IPS-20b (cell line): ENCODE measurements at regions not wholly inside any gene's neighbourhood (a gene's known extent, or its start where the extent isn't known, plus 50 kb on each side); places are given as distances from the start of the nearest gene placed in this dataset.

Experiments
- H3K27ac ChIP-seq: one replicate; pipeline ENCODE4 v1.5.1; 2013; ENCODE audit warnings: low read length
- H3K27me3 ChIP-seq: 2 replicates; pipeline ENCODE4 v1.6.1; 2013; ENCODE audit warnings: mild to moderate bottlenecking, low read length, inconsistent platforms; ENCODE audit not compliant: insufficient read depth
- H3K36me3 ChIP-seq: 2 replicates; pipeline ENCODE4 v1.6.1; 2013; ENCODE audit warnings: low read depth, mild to moderate bottlenecking, inconsistent platforms, low read length, moderate library complexity; ENCODE audit not compliant: insufficient read depth
- H3K4me1 ChIP-seq: 2 replicates; pipeline ENCODE4 v1.6.1; 2013; ENCODE audit warnings: mild to moderate bottlenecking, control low read depth, inconsistent platforms, low read length, moderate library complexity; ENCODE audit not compliant: insufficient read depth
- H3K4me3 ChIP-seq: 2 replicates; pipeline ENCODE4 v1.5.1; 2013; ENCODE audit warnings: mild to moderate bottlenecking, low read length, inconsistent platforms
- H3K9ac ChIP-seq: 2 replicates; pipeline ENCODE4 v1.6.1; 2013; ENCODE audit warnings: low read depth, mild to moderate bottlenecking, inconsistent platforms, low read length, moderate library complexity
- H3K9me3 ChIP-seq: 2 replicates; pipeline ENCODE4 v1.6.1; 2013; ENCODE audit warnings: mild to moderate bottlenecking, low read depth, low read length, inconsistent platforms; ENCODE audit not compliant: insufficient read depth

- Histone ChIP-seq H3K27ac (no peak overlapping the region), H3K4me1 (no peaks in the 10 kb centered on the region), H3K36me3 (no peaks in the 10 kb centered on the region), H3K27me3 (no peaks in the 10 kb centered on the region), H3K9ac (no peak overlapping the region), H3K9me3 (no peaks in the 10 kb centered on the region), H3K4me3 (no peak overlapping the region)
Observed at GRCh38 chr20:19947611-19948264, 69.4 kb upstream of the NAA20 start.

GRCh38 chr20:19949195-19949867, 67.8 kb upstream of the NAA20 start:
- Histone ChIP-seq H3K4me3 (no peak overlapping the region), H3K9me3 (no peaks in the 10 kb centered on the region), H3K27me3 (no peaks in the 10 kb centered on the region), H3K36me3 (no peaks in the 10 kb centered on the region), H3K27ac (no peak overlapping the region), H3K4me1 (no peaks in the 10 kb centered on the region), H3K9ac (no peak overlapping the region)

GRCh38 chr20:19950042-19950441, 67.1 kb upstream of the NAA20 start:
- no peaks in the 10 kb centered on the region for H3K4me1 ChIP-seq
- H3K27ac ChIP-seq: no peak overlapping the region
- H3K4me3 ChIP-seq: no peak overlapping the region
- no peaks in the 10 kb centered on the region for H3K27me3 ChIP-seq
- H3K36me3 ChIP-seq: no peaks in the 10 kb centered on the region
- no peaks in the 10 kb centered on the region for H3K9me3 ChIP-seq
- no peak overlapping the region for H3K9ac ChIP-seq

GRCh38 chr20:19952392-19952791, 64.8 kb upstream of the NAA20 start:
- no peaks in the 10 kb centered on the region for H3K27me3 ChIP-seq
- no peak overlapping the region for H3K4me3 ChIP-seq
- no peaks in the 10 kb centered on the region for H3K9me3 ChIP-seq
- H3K36me3 ChIP-seq: no peaks in the 10 kb centered on the region
- H3K27ac ChIP-seq: no peak overlapping the region
- no peak overlapping the region for H3K9ac ChIP-seq
- no peaks in the 10 kb centered on the region for H3K4me1 ChIP-seq

GRCh38 chr20:19953606-19954005, 63.6 kb upstream of the NAA20 start:
- no peaks in the 10 kb centered on the region for H3K9me3 ChIP-seq
- H3K4me3 ChIP-seq: no peak overlapping the region
- 0 out of 2 replicates have a peak, but pooled peaks cover 3% of the 10 kb centered on the region for H3K4me1 ChIP-seq
- H3K27me3 ChIP-seq: no peaks in the 10 kb centered on the region
- H3K36me3 ChIP-seq: no peaks in the 10 kb centered on the region
- no peak overlapping the region for H3K27ac ChIP-seq
- H3K9ac ChIP-seq: no peak overlapping the region

GRCh38 chr20:19956976-19957375, 60.2 kb upstream of the NAA20 start:
- Histone ChIP-seq H3K9ac (no peak overlapping the region), H3K36me3 (no peaks in the 10 kb centered on the region), H3K9me3 (no peaks in the 10 kb centered on the region), H3K4me1 (peaks cover 8% of the 10 kb centered on the region; the same call in 1 of the 2 replicates), H3K27me3 (no peaks in the 10 kb centered on the region), H3K4me3 (no peak overlapping the region), H3K27ac (no peak overlapping the region)

- H3K9me3 ChIP-seq: no peaks in the 10 kb centered on the region
Observed at GRCh38 chr20:19958219-19958618, 58.9 kb upstream of the NAA20 start.

GRCh38 chr20:19958928-19959327, 58.2 kb upstream of the NAA20 start:
- no peaks in the 10 kb centered on the region for H3K9me3 ChIP-seq
- H3K27me3 ChIP-seq: no peaks in the 10 kb centered on the region
- peak overlapping the region; percentile 34; the same call in 1 of the 2 replicates for H3K4me3 ChIP-seq
- peaks cover 8% of the 10 kb centered on the region; the same call in 1 of the 2 replicates for H3K4me1 ChIP-seq
- no peak overlapping the region for H3K27ac ChIP-seq
- H3K36me3 ChIP-seq: no peaks in the 10 kb centered on the region
- H3K9ac ChIP-seq: 0 out of 2 replicates have a peak overlapping the region, but pooled peaks have one; percentile 14

More at GRCh38 chr20:19958219-19958618, 58.9 kb upstream of the NAA20 start:
- Histone ChIP-seq H3K9ac (no peak overlapping the region), H3K27me3 (no peaks in the 10 kb centered on the region), H3K4me1 (peaks cover 8% of the 10 kb centered on the region; the same call in 1 of the 2 replicates), H3K4me3 (no peak overlapping the region), H3K27ac (no peak overlapping the region), H3K36me3 (no peaks in the 10 kb centered on the region)

- H3K36me3 ChIP-seq: no peaks in the 10 kb centered on the region
- no peak overlapping the region for H3K4me3 ChIP-seq
- H3K27me3 ChIP-seq: no peaks in the 10 kb centered on the region
- H3K9me3 ChIP-seq: no peaks in the 10 kb centered on the region
- no peak overlapping the region for H3K9ac ChIP-seq
- peaks cover 8% of the 10 kb centered on the region; the same call in 1 of the 2 replicates for H3K4me1 ChIP-seq
- H3K27ac ChIP-seq: no peak overlapping the region
Observed at GRCh38 chr20:19960745-19961144, 56.4 kb upstream of the NAA20 start.

- Histone ChIP-seq H3K9me3 (no peaks in the 10 kb centered on the region), H3K4me3 (no peak overlapping the region), H3K9ac (no peak overlapping the region), H3K27ac (no peak overlapping the region), H3K4me1 (peaks cover 8% of the 10 kb centered on the region; the same call in 1 of the 2 replicates), H3K36me3 (no peaks in the 10 kb centered on the region), H3K27me3 (no peaks in the 10 kb centered on the region)
Observed at GRCh38 chr20:19961293-19961692, 55.9 kb upstream of the NAA20 start.

GRCh38 chr20:19962958-19963357, 54.2 kb upstream of the NAA20 start:
- no peak overlapping the region for H3K4me3 ChIP-seq
- peaks cover 8% of the 10 kb centered on the region; the same call in 1 of the 2 replicates for H3K4me1 ChIP-seq
- no peaks in the 10 kb centered on the region for H3K27me3 ChIP-seq
- H3K9ac ChIP-seq: no peak overlapping the region
- no peaks in the 10 kb centered on the region for H3K9me3 ChIP-seq
- no peaks in the 10 kb centered on the region for H3K36me3 ChIP-seq
- H3K27ac ChIP-seq: no peak overlapping the region
